ENCODE measurements at regions not wholly inside any gene's neighbourhood (a gene's known extent, or its start where the extent isn't known, plus 50 kb on each side); places are given as distances from the start of the nearest gene placed in this dataset.

DNA sequence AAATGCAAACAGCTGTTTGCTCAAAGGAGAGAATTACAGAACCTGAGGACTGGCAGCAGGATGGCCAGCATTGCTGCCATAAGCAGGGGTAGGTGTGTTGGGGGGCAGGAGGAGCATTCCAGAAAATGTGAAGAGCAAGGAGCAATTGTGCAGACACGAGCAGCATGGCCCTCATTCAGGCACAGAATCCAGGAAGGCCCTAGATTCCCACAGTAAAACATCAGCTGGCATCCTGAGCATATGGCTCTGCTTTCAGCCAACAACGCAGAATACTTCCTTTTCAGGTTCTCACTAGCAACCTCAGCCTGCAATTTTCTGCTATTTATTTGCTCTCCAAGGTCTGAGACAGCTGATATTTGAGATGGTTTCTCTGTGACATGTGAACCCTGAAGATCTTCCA, 243.4 kb upstream of the POU3F2 start:
- Histone ChIP-seq H3K4me3 (ENCODE audit: low read depth, low read length) (no peak overlapping the region), H3K27me3 (ENCODE audit: control insufficient read depth, insufficient read depth, low read length) (no peaks in the 10 kb centered on the region), H3K36me3 (ENCODE audit: control insufficient read depth, insufficient read depth, low read length) (no peaks in the 10 kb centered on the region)
- no peak for DNase-seq (ENCODE audit: low read depth)
- ChIA-PET POLR2A (no interaction called here), CTCF (no interaction called here)
- no peak for TF ChIP-seq CTCF (IDR thresholded peaks at IDR 0.05; ENCODE audit: insufficient read depth, low read depth, low read length)

GRCh38 chr6:98593676-98594075, 240.7 kb upstream of the POU3F2 start:
- CTCF ChIA-PET: no interaction called here
- DNase-seq (ENCODE audit: low read depth): no peak

DNA sequence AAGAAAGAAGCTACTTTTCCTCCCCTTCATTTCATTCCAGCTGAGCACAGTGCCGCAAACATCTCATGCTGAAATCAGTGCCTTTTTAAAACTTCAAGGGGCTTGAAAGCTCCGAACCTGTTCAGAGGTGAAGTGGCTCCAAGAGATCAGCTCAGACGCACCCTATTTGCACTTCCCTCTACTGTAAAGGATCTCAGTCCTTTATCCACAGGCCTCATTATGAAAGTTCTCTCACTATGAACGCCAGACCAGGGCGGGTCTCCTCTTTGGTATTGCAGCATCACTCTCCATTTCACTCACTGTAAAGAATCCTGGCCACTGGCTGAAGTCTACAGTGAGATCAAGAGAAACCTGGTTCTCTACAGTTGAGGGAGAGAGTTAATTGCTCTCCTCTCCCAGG, 232.7 kb upstream of the POU3F2 start:
- POLR2A ChIA-PET: no interaction called here
- Histone ChIP-seq H3K36me3 (ENCODE audit: control insufficient read depth, insufficient read depth, low read length) (no peaks in the 10 kb centered on the region), H3K4me3 (ENCODE audit: low read depth, low read length) (no peak overlapping the region), H3K27me3 (ENCODE audit: control insufficient read depth, insufficient read depth, low read length) (no peaks in the 10 kb centered on the region)
- no peak for DNase-seq (ENCODE audit: low read depth)
- no peak for TF ChIP-seq CTCF (IDR thresholded peaks at IDR 0.05; ENCODE audit: insufficient read depth, low read depth, low read length)
- CTCF ChIA-PET: no interaction called here

More at GRCh38 chr6:98593676-98594075, 240.7 kb upstream of the POU3F2 start:
- no peak for TF ChIP-seq CTCF (IDR thresholded peaks at IDR 0.05; ENCODE audit: insufficient read depth, low read depth, low read length)
- no peak overlapping the region for H3K4me3 ChIP-seq (ENCODE audit: low read depth, low read length)
- POLR2A ChIA-PET: no interaction called here
- H3K36me3 ChIP-seq (ENCODE audit: control insufficient read depth, insufficient read depth, low read length): no peaks in the 10 kb centered on the region
- H3K27me3 ChIP-seq (ENCODE audit: control insufficient read depth, insufficient read depth, low read length): no peaks in the 10 kb centered on the region

- TF ChIP-seq CTCF (IDR thresholded peaks at IDR 0.05; ENCODE audit: insufficient read depth, low read depth, low read length): no peak
- DNase-seq (ENCODE audit: low read depth): no peak
- Histone ChIP-seq H3K27me3 (ENCODE audit: control insufficient read depth, insufficient read depth, low read length) (no peaks in the 10 kb centered on the region), H3K36me3 (ENCODE audit: control insufficient read depth, insufficient read depth, low read length) (no peaks in the 10 kb centered on the region), H3K4me3 (ENCODE audit: low read depth, low read length) (no peak overlapping the region)
- ChIA-PET CTCF (no interaction called here), POLR2A (no interaction called here)
Measured at GRCh38 chr6:98605705-98606104, 228.7 kb upstream of the POU3F2 start.

- ChIA-PET POLR2A (no interaction called here), CTCF (no interaction called here)
- H3K27me3 ChIP-seq (ENCODE audit: control insufficient read depth, insufficient read depth, low read length): no peaks in the 10 kb centered on the region
- no peak for DNase-seq (ENCODE audit: low read depth)
- no peak overlapping the region for H3K4me3 ChIP-seq (ENCODE audit: low read depth, low read length)
- no peak for TF ChIP-seq CTCF (IDR thresholded peaks at IDR 0.05; ENCODE audit: insufficient read depth, low read depth, low read length)
- no peaks in the 10 kb centered on the region for H3K36me3 ChIP-seq (ENCODE audit: control insufficient read depth, insufficient read depth, low read length)
Measured at GRCh38 chr6:98627129-98627775, 207.1 kb upstream of the POU3F2 start.

Measured in BJ (cell line).